Thyroid gland (tissue), 4 donors: ENCODE measurements at regions not wholly inside any gene's neighbourhood (a gene's known extent, or its start where the extent isn't known, plus 50 kb on each side); places are given as distances from the start of the nearest gene placed in this dataset.

Experiments used
- CTCF ChIP-seq, 6 experiments: fragments of 200-600 bp in 3 of 6; fragments of 450-650 bp in 3 of 6; sonication (generic) in 3 of 6; IDR thresholded peaks; one replicate each; pipeline ENCODE4 v1.5.1; 2016 to 2019; ENCODE audit warnings: antibody characterized with exemption in 6 of 6, mild to moderate bottlenecking in 2 of 6, inconsistent platforms in 1 of 6, moderate library complexity in 1 of 6
- POLR2A ChIP-seq, 2 donors: fragments of 450-650 bp; IDR thresholded peaks; one replicate each; pipeline ENCODE4 v1.6.1; 2017; ENCODE audit warnings: antibody characterized with exemption in 2 of 2, mild to moderate bottlenecking in 2 of 2, moderate library complexity in 1 of 2

- TF ChIP-seq CTCF (IDR thresholded peaks at IDR 0.05) (no peak), POLR2A (IDR thresholded peaks at IDR 0.05) (no peak)
Measured at GRCh38 chr7:136259074-136259473, 281.9 kb upstream of the MTPN start.
